CD14-positive monocyte (primary cell): ENCODE measurements at regions not wholly inside any gene's neighbourhood (a gene's known extent, or its start where the extent isn't known, plus 50 kb on each side); places are given as distances from the start of the nearest gene placed in this dataset.

Experiments
- DNase-seq, 3 donors: peaks; one replicate each; pipeline ENCODE4 v3.0.0-alpha.2; 2011 to 2022
- H2AFZ ChIP-seq: 2 replicates; pipeline ENCODE4 v1.6.0; 2012; ENCODE audit warnings: mild to moderate bottlenecking, low read depth, low read length, inconsistent platforms; ENCODE audit not compliant: insufficient read depth, poor library complexity, severe bottlenecking
- H3K27ac ChIP-seq, 2 donors: 1 replicate in 1 of 2; 2 replicates in 1 of 2; pipeline ENCODE4 v1.5.1; 2012 to 2013; ENCODE audit warnings: low read length in 2 of 2, control low read depth in 1 of 2, inconsistent platforms in 1 of 2, low read depth in 1 of 2, mild to moderate bottlenecking in 1 of 2
- H3K27me3 ChIP-seq, 2 donors: one replicate each; pipeline versions ENCODE4 v1.6.0 to v1.6.1; 2011 to 2013; ENCODE audit warnings: low read length in 2 of 2; ENCODE audit not compliant: control insufficient read depth in 2 of 2, insufficient read depth in 2 of 2
- H3K36me3 ChIP-seq, 2 donors: replicated peaks in 1 of 2; 1 replicate in 1 of 2; 2 replicates in 1 of 2; pipeline versions ENCODE4 v1.5.1 to v1.6.1; 2012 to 2013; ENCODE audit warnings: low read length in 2 of 2, control low read depth in 1 of 2, inconsistent platforms in 1 of 2, mild to moderate bottlenecking in 1 of 2; ENCODE audit not compliant: insufficient read depth in 2 of 2, control insufficient read depth in 1 of 2
- H3K4me1 ChIP-seq, 2 donors: 1 replicate in 1 of 2; 2 replicates in 1 of 2; pipeline versions ENCODE4 v1.5.1 to v1.6.1; 2012 to 2013; ENCODE audit warnings: low read length in 2 of 2, control low read depth in 1 of 2, inconsistent platforms in 1 of 2, mild to moderate bottlenecking in 1 of 2, moderate library complexity in 1 of 2; ENCODE audit not compliant: insufficient read depth in 2 of 2, control insufficient read depth in 1 of 2
- H3K4me2 ChIP-seq: replicated peaks from 2 replicates; pipeline ENCODE3; 2012; ENCODE audit warnings: low read length, moderate library complexity, mild to moderate bottlenecking; ENCODE audit not compliant: poor library complexity, severe bottlenecking; ENCODE audit errors: extremely low read depth
- H3K4me3 ChIP-seq, 3 experiments: fragments of 200-600 bp in 1 of 3; sonication (generic) in 1 of 3; replicated peaks in 1 of 3; 1 replicate in 2 of 3; 2 replicates in 1 of 3; pipeline ENCODE4 v1.5.1; 2011 to 2013; ENCODE audit warnings: low read length in 3 of 3, mild to moderate bottlenecking in 3 of 3, control low read depth in 2 of 3, low read depth in 2 of 3, inconsistent platforms in 1 of 3, moderate library complexity in 1 of 3
- H3K79me2 ChIP-seq: 2 replicates; pipeline ENCODE4 v1.6.0; 2012; ENCODE audit warnings: mild to moderate bottlenecking, control low read depth, inconsistent platforms, low read length, moderate library complexity; ENCODE audit not compliant: insufficient read depth
- H3K9ac ChIP-seq: 2 replicates; pipeline ENCODE4 v1.6.0; 2017; ENCODE audit warnings: low read length, mild to moderate bottlenecking; ENCODE audit not compliant: insufficient read depth, poor library complexity, severe bottlenecking
- H3K9me3 ChIP-seq, 2 donors: replicated peaks in 1 of 2; 1 replicate in 1 of 2; 2 replicates in 1 of 2; pipeline versions ENCODE4 v1.5.1 to v1.6.1; 2012 to 2013; ENCODE audit warnings: low read length in 2 of 2, control low read depth in 1 of 2; ENCODE audit not compliant: control insufficient read depth in 1 of 2, insufficient read depth in 1 of 2
- H4K20me1 ChIP-seq: 2 replicates; pipeline ENCODE4 v1.6.0; 2012; ENCODE audit warnings: mild to moderate bottlenecking, low read length, control low read depth, moderate library complexity; ENCODE audit not compliant: insufficient read depth
- H3K27ac Mint-ChIP-seq, 7 donors: one replicate each; pipeline ENCODE4 v1.8.0; 2020; ENCODE audit warnings: mild to moderate bottlenecking in 7 of 7, mixed read lengths in 7 of 7, moderate library complexity in 6 of 7, inconsistent platforms in 2 of 7
- H3K27me3 Mint-ChIP-seq, 3 donors: one replicate each; pipeline ENCODE4 v1.8.0; 2021 to 2022; ENCODE audit warnings: low read depth in 3 of 3, mild to moderate bottlenecking in 3 of 3, mixed read lengths in 3 of 3, moderate library complexity in 3 of 3, inconsistent platforms in 1 of 3
- H3K36me3 Mint-ChIP-seq, 2 donors: one replicate each; pipeline ENCODE4 v1.8.0; 2020; ENCODE audit warnings: mixed read lengths in 2 of 2, inconsistent platforms in 1 of 2, mild to moderate bottlenecking in 1 of 2
- H3K4me1 Mint-ChIP-seq: one replicate; pipeline ENCODE4 v1.8.0; 2020; ENCODE audit warnings: mild to moderate bottlenecking, mixed read lengths
- H3K4me3 Mint-ChIP-seq, 2 donors: one replicate each; pipeline ENCODE4 v1.8.0; 2020; ENCODE audit warnings: mild to moderate bottlenecking in 2 of 2, mixed read lengths in 2 of 2, moderate library complexity in 1 of 2
- H3K9me3 Mint-ChIP-seq, 7 donors: one replicate each; pipeline ENCODE4 v1.8.0; 2020 to 2022; ENCODE audit warnings: mixed read lengths in 7 of 7, mild to moderate bottlenecking in 6 of 7, moderate library complexity in 6 of 7, inconsistent platforms in 2 of 7
- CTCF ChIP-seq: fragments of 200-600 bp; IDR thresholded peaks from one replicate; pipeline ENCODE4 v1.8.0; 2022; ENCODE audit warnings: antibody characterized with exemption, mild to moderate bottlenecking
- WGBS: methylation state at CpG from one replicate; pipeline ENCODE4 v1.1.5; 2013; ENCODE audit warnings: missing lambda C conversion rate; ENCODE audit not compliant: insufficient coverage; 5-methylcytosine and 5-hydroxymethylcytosine counted together
- intact Hi-C, 2 donors: fragments of 100-400 bp; cut with micrococcal nuclease; formaldehyde crosslinking; loops; one replicate each; pipeline versions ENCODE4 v1.15.0 to v1.15.1; 2023

GRCh38 chr3:31193429-31193828, 299.0 kb upstream of the GADL1 start:
- WGBS: 100% methylated on average over 1 of the region's 2 CpGs
- Histone ChIP-seq H3K9me3 (no peaks in the 10 kb centered on the region), H3K79me2 (no peaks in the 10 kb centered on the region), H3K27ac (no peak overlapping the region), H3K36me3 (no peaks in the 10 kb centered on the region), H3K27me3 (no peaks in the 10 kb centered on the region), H3K9ac (no peak overlapping the region), H3K4me1 (no peaks in the 10 kb centered on the region), H2AFZ (no peak overlapping the region), H3K4me2 (no peak overlapping the region), H3K4me3 (no peak overlapping the region), H4K20me1 (no peaks in the 10 kb centered on the region)
- no peaks in the 10 kb centered on the region for H3K9me3 Mint-ChIP-seq
- no peak for TF ChIP-seq CTCF
- H3K27ac Mint-ChIP-seq: no peak overlapping the region
- H3K36me3 Mint-ChIP-seq: no peaks in the 10 kb centered on the region
- intact Hi-C loops: no loop called here
- no peak overlapping the region for H3K4me3 Mint-ChIP-seq
- no peaks in the 10 kb centered on the region for H3K27me3 Mint-ChIP-seq
- no peak for DNase-seq
- H3K4me1 Mint-ChIP-seq: no peaks in the 10 kb centered on the region

- no peak for TF ChIP-seq CTCF
- Histone ChIP-seq H3K27ac (no peak overlapping the region), H2AFZ (no peak overlapping the region), H3K36me3 (no peaks in the 10 kb centered on the region), H4K20me1 (no peaks in the 10 kb centered on the region), H3K9ac (no peak overlapping the region), H3K4me2 (no peak overlapping the region), H3K27me3 (no peaks in the 10 kb centered on the region), H3K4me1 (no peaks in the 10 kb centered on the region), H3K4me3 (no peak overlapping the region), H3K9me3 (no peaks in the 10 kb centered on the region), H3K79me2 (no peaks in the 10 kb centered on the region)
- no peak for DNase-seq
- H3K27ac Mint-ChIP-seq: no peak overlapping the region
- no peak overlapping the region for H3K4me3 Mint-ChIP-seq
- H3K9me3 Mint-ChIP-seq: no peaks in the 10 kb centered on the region
- H3K36me3 Mint-ChIP-seq: no peaks in the 10 kb centered on the region
- H3K27me3 Mint-ChIP-seq: no peaks in the 10 kb centered on the region
- intact Hi-C loops: no loop called here
- no CpG with 5 or more reads among the region's 1 CpG for WGBS
- no peaks in the 10 kb centered on the region for H3K4me1 Mint-ChIP-seq
These were observed 299.4 kb upstream of the GADL1 start for GRCh38 chr3:31193871-31194270.
